ENCODE measurements at regions not wholly inside any gene's neighbourhood (a gene's known extent, or its start where the extent isn't known, plus 50 kb on each side); places are given as distances from the start of the nearest gene placed in this dataset.

- H3K27ac ChIP-seq (ENCODE audit: low read depth in 2 of 2, low read length in 1 of 2): no peak overlapping the region
- ChIA-PET CTCF (interaction anchor here (0.6 to 1.1 kb wide), 4 partner anchors 9 to 210 kb away, joined by 3 to 4 read pairs (median 3); no protein-coding TSS in a partner anchor), POLR2A (no interaction called here)
- 0% methylated on average over 1 of the region's 1 CpG for WGBS (ENCODE audit: low lambda C conversion rate)
- no peak overlapping the region for H3K4me2 ChIP-seq
- no peak for DNase-seq
- no peaks in the 10 kb centered on the region for H3K79me2 ChIP-seq (ENCODE audit: insufficient read depth)
- no peak overlapping the region for H3K4me3 ChIP-seq (ENCODE audit: low read depth in 2 of 2, low read length in 1 of 2)
- no peaks in the 10 kb centered on the region for H3F3A ChIP-seq (replicated peaks; ENCODE audit: insufficient read depth)
- no peaks in the 10 kb centered on the region for H3K36me3 ChIP-seq (replicated peaks in 1 of 2; ENCODE audit: control insufficient read depth in 1 of 2, insufficient read depth in 2 of 2, low read length in 1 of 2)
- H3K9ac ChIP-seq: no peak overlapping the region
- H3K4me1 ChIP-seq (ENCODE audit: control insufficient read depth in 1 of 2, insufficient read depth in 2 of 2, low read depth in 1 of 2, low read length in 1 of 2): no peaks in the 10 kb centered on the region; a peak in 1 of 4 replicates
- no peaks in the 10 kb centered on the region for H3K9me3 ChIP-seq
- H2AFZ ChIP-seq (ENCODE audit: low read depth): no peak overlapping the region
- TF ChIP-seq IRF3 (IDR thresholded peaks at IDR 0.05; ENCODE audit: low read depth, low read length) (no peak), REST (IDR thresholded peaks at IDR 0.05; ENCODE audit: low read depth, low read length) (no peak), ELF1 (IDR thresholded peaks at IDR 0.05) (no peak), CTCF (IDR thresholded peaks at IDR 0.05) (no peak), NRF1 (IDR thresholded peaks at IDR 0.05; ENCODE audit: low read depth, low read length) (no peak), TAF1 (IDR thresholded peaks at IDR 0.05; ENCODE audit: borderline replicate concordance, low read depth, low read length) (no peak), USF1 (IDR thresholded peaks at IDR 0.05; ENCODE audit: borderline replicate concordance, low read depth) (no peak), RAD21 (IDR thresholded peaks at IDR 0.05; ENCODE audit: low read length) (no peak), JUND (IDR thresholded peaks at IDR 0.05) (no peak), RXRA (IDR thresholded peaks at IDR 0.05; ENCODE audit: borderline replicate concordance, low read depth) (no peak)
- no peaks in the 10 kb centered on the region for H4K20me1 ChIP-seq (ENCODE audit: insufficient read depth)
- no peaks in the 10 kb centered on the region for H3K27me3 ChIP-seq (ENCODE audit: insufficient read depth)
- no peaks in the 10 kb centered on the region for H3K9me2 ChIP-seq
These were observed 352.5 kb downstream of the FGFR2 start for GRCh38 chr10:121245754-121246153.

GRCh38 chr10:121248266-121248665, 350.0 kb downstream of the FGFR2 start:
- Histone ChIP-seq H3K27ac (ENCODE audit: low read depth in 2 of 2, low read length in 1 of 2) (no peak overlapping the region), H3K79me2 (ENCODE audit: insufficient read depth) (no peaks in the 10 kb centered on the region), H3K36me3 (replicated peaks in 1 of 2; ENCODE audit: control insufficient read depth in 1 of 2, insufficient read depth in 2 of 2, low read length in 1 of 2) (no peaks in the 10 kb centered on the region), H3K9ac (no peak overlapping the region), H3K27me3 (ENCODE audit: insufficient read depth) (no peaks in the 10 kb centered on the region), H3K9me2 (no peaks in the 10 kb centered on the region), H2AFZ (ENCODE audit: low read depth) (no peak overlapping the region), H3K4me1 (ENCODE audit: control insufficient read depth in 1 of 2, insufficient read depth in 2 of 2, low read depth in 1 of 2, low read length in 1 of 2) (no peaks in the 10 kb centered on the region; a peak in 1 of 4 replicates), H3K4me3 (ENCODE audit: low read depth in 2 of 2, low read length in 1 of 2) (no peak overlapping the region), H4K20me1 (ENCODE audit: insufficient read depth) (no peaks in the 10 kb centered on the region), H3K9me3 (no peaks in the 10 kb centered on the region), H3F3A (replicated peaks; ENCODE audit: insufficient read depth) (no peaks in the 10 kb centered on the region), H3K4me2 (no peak overlapping the region)
- DNase-seq: no peak
- no peak for TF ChIP-seq FOXM1 (IDR thresholded peaks at IDR 0.05; ENCODE audit: low read depth)
- TF ChIP-seq MEF2A (IDR thresholded peaks at IDR 0.05; ENCODE audit: borderline replicate concordance, low read depth): no peak
- CTCF ChIA-PET: no interaction called here
- 32% methylated on average over 6 of the region's 6 CpGs for WGBS (ENCODE audit: low lambda C conversion rate)
- POLR2A ChIA-PET: no interaction called here

Measured in SK-N-SH (cell line).